WTC11 (cell line): ENCODE measurements at regions not wholly inside any gene's neighbourhood (a gene's known extent, or its start where the extent isn't known, plus 50 kb on each side); places are given as distances from the start of the nearest gene placed in this dataset.

ENCODE experiments used
- ATAC-seq: fragments of 200-7000 bp; cut with Tn5 transposase; 2 replicates; pipeline ENCODE4 v1.10.0; 2021; ENCODE audit warnings: mild to moderate bottlenecking, moderate library complexity
- CTCF ChIA-PET: fragments of 300-600 bp; sonication (Branson Sonifier 250); formaldehyde crosslinking; loops from one replicate; lab custom pipeline; 2021; ENCODE audit warnings: antibody characterized with exemption; lab: Charles Lee
- POLR2A ChIA-PET: fragments of 350-600 bp; sonication (Branson Sonifier 250); formaldehyde crosslinking; loops from one replicate; lab custom pipeline; 2021; ENCODE audit warnings: antibody characterized with exemption; lab: Charles Lee
- DNase-seq: peaks from one replicate; pipeline ENCODE4 v3.0.0; 2021; ENCODE audit warnings: low spot score
- H3K27ac Mint-ChIP-seq: 2 replicates; pipeline ENCODE4 v1.8.0; 2021; ENCODE audit warnings: mixed read lengths
- H3K27me3 Mint-ChIP-seq: 2 replicates; pipeline ENCODE4 v1.8.0; 2021; ENCODE audit warnings: low read depth, mild to moderate bottlenecking, moderate library complexity, mixed read lengths
- H3K36me3 Mint-ChIP-seq: 2 replicates; pipeline ENCODE4 v1.8.0; 2021; ENCODE audit warnings: mixed read lengths
- H3K4me1 Mint-ChIP-seq: 2 replicates; pipeline ENCODE4 v1.8.0; 2022; ENCODE audit warnings: mixed read lengths
- H3K4me3 Mint-ChIP-seq: 2 replicates; pipeline ENCODE4 v1.8.0; 2021; ENCODE audit warnings: mild to moderate bottlenecking, moderate library complexity, mixed read lengths
- H3K9me3 Mint-ChIP-seq: 2 replicates; pipeline ENCODE4 v1.8.0; 2021; ENCODE audit warnings: mixed read lengths
- ATF1 ChIP-seq: sonication (generic); formaldehyde crosslinking; IDR thresholded peaks from 2 replicates; pipeline ENCODE4 v1.8.1; 2023; ENCODE audit warnings: mild to moderate bottlenecking, moderate library complexity, missing genetic modification reagents
- CREM ChIP-seq: sonication (generic); formaldehyde crosslinking; IDR thresholded peaks from 2 replicates; pipeline ENCODE4 v1.8.1; 2022; ENCODE audit warnings: mild to moderate bottlenecking, missing genetic modification reagents, moderate library complexity
- FOXK1 ChIP-seq: sonication (generic); formaldehyde crosslinking; IDR thresholded peaks from 2 replicates; pipeline ENCODE4 v1.8.0; 2022; ENCODE audit warnings: mild to moderate bottlenecking, moderate library complexity, missing genetic modification reagents
- MXD4 ChIP-seq: fragments of 250-450 bp; sonication (Bioruptor Pico); IDR thresholded peaks from 2 replicates; pipeline ENCODE4 v1.8.0; 2021; ENCODE audit warnings: mild to moderate bottlenecking, moderate library complexity, borderline replicate concordance
- PRRX2 ChIP-seq: fragments of 250-450 bp; sonication (Bioruptor Pico); IDR thresholded peaks from 2 replicates; pipeline ENCODE4 v1.8.0; 2021; ENCODE audit warnings: mild to moderate bottlenecking
- SMAD4 ChIP-seq: sonication (generic); formaldehyde crosslinking; IDR thresholded peaks from 2 replicates; pipeline ENCODE4 v1.8.0; 2022; ENCODE audit warnings: mild to moderate bottlenecking, missing genetic modification reagents
- TP53 ChIP-seq: sonication (generic); formaldehyde crosslinking; IDR thresholded peaks from 2 replicates; pipeline ENCODE4 v1.8.1; 2023; ENCODE audit warnings: mild to moderate bottlenecking, missing genetic modification reagents
- ZNF232 ChIP-seq: sonication (generic); formaldehyde crosslinking; IDR thresholded peaks from 2 replicates; pipeline ENCODE4 v1.8.0; 2022; ENCODE audit warnings: mild to moderate bottlenecking, missing genetic modification reagents
- ZNF396 ChIP-seq: fragments of 250-450 bp; sonication (Bioruptor Pico); IDR thresholded peaks from 2 replicates; pipeline ENCODE4 v1.8.0; 2021; ENCODE audit warnings: mild to moderate bottlenecking, moderate library complexity, borderline replicate concordance
- ZNF671 ChIP-seq: fragments of 250-450 bp; sonication (Bioruptor Pico); IDR thresholded peaks from 2 replicates; pipeline ENCODE4 v1.8.0; 2021; ENCODE audit warnings: mild to moderate bottlenecking
- TF ChIP-seq, protein P1 (sequence below): sonication (generic); formaldehyde crosslinking; IDR thresholded peaks from 2 replicates; pipeline ENCODE4 v1.8.0; 2023; ENCODE audit warnings: missing genetic modification reagents, mild to moderate bottlenecking, borderline replicate concordance
- TF ChIP-seq, protein P2 (sequence below): sonication (generic); formaldehyde crosslinking; IDR thresholded peaks from 2 replicates; pipeline ENCODE4 v1.8.0; 2022; ENCODE audit warnings: mild to moderate bottlenecking, missing genetic modification reagents
- TF ChIP-seq, protein P3 (sequence below): fragments of 250-450 bp; sonication (Bioruptor Pico); IDR thresholded peaks from 2 replicates; pipeline ENCODE4 v1.9.0; 2021; ENCODE audit warnings: moderate library complexity, mild to moderate bottlenecking, inconsistent platforms, borderline replicate concordance
- TF ChIP-seq, protein P4 (sequence below): sonication (generic); formaldehyde crosslinking; IDR thresholded peaks from 2 replicates; pipeline ENCODE4 v1.8.0; 2023; ENCODE audit warnings: missing genetic modification reagents
- TF ChIP-seq, protein P5 (sequence below): sonication (generic); formaldehyde crosslinking; IDR thresholded peaks from 2 replicates; pipeline ENCODE4 v1.8.0; 2023; ENCODE audit warnings: mild to moderate bottlenecking, missing genetic modification reagents
- TF ChIP-seq, protein P6 (sequence below): sonication (generic); formaldehyde crosslinking; conservative IDR thresholded peaks from 2 replicates; pipeline ENCODE4 v1.8.1; 2023; ENCODE audit warnings: mild to moderate bottlenecking, low read depth, missing genetic modification reagents, moderate library complexity

DNA sequence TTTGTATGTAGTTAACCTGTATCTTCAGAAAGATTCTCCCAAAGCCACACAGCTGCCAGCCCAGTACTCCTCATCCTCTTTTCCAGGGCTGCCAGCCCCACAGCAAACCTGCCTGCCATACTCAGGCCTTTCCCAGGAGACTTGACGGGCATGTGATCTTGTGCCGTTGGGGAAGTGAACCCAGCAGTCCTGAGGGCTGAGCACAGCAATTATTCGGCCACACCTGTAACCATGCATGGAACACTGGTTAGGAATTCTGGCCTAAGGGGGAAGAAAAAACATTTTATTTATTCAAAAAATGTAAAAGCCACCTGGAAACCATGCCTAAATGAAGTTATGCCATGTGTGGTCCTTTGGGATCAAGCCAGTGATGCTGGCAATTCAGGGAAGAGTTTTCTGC, 145.3 kb downstream of the GRIN2B start:
- DNase-seq, result no peak
- H3K27me3 Mint-ChIP-seq, result no peaks in the 10 kb centered on the region
- ChIA-PET CTCF (no interaction called here), POLR2A (no interaction called here)
- H3K9me3 Mint-ChIP-seq, result no peaks in the 10 kb centered on the region
- no peak overlapping the region for H3K4me3 Mint-ChIP-seq
- no peaks in the 10 kb centered on the region for H3K36me3 Mint-ChIP-seq
- H3K4me1 Mint-ChIP-seq, result peaks cover 6% of the 10 kb centered on the region
- TF ChIP-seq FOXK1 (CRISPR knock-in tag) (no peak), ZNF396 (CRISPR knock-in tag) (no peak), ZNF232 (no peak)
- ATAC-seq, result no peak
- no peak overlapping the region for H3K27ac Mint-ChIP-seq

DNA sequence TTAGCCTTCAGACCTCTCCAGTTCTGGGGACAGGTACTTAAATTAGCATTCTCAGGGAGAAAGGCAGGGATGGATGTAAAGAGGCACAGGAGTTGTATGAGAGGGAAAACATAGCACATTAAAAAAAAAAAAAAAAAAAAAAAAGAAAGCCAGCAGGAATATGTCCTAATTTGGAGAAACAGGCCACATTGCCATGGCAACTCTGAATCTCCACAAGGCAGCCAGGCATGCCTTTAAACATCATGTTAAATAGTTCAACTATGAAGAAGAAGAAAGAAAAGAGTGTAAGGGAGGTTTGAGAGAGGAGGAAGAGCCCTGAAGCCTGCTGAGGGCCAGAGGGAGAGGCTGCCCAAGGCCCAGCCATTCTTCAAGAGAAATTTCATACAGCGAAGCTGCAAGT, 145.8 kb downstream of the GRIN2B start:
- peaks cover 11% of the 10 kb centered on the region for H3K4me1 Mint-ChIP-seq
- H3K9me3 Mint-ChIP-seq, result no peaks in the 10 kb centered on the region
- H3K36me3 Mint-ChIP-seq, result no peaks in the 10 kb centered on the region
- no peak for ATAC-seq
- no peak overlapping the region for H3K4me3 Mint-ChIP-seq
- no peak for DNase-seq
- H3K27ac Mint-ChIP-seq, result no peak overlapping the region
- TF ChIP-seq, protein P1, sequence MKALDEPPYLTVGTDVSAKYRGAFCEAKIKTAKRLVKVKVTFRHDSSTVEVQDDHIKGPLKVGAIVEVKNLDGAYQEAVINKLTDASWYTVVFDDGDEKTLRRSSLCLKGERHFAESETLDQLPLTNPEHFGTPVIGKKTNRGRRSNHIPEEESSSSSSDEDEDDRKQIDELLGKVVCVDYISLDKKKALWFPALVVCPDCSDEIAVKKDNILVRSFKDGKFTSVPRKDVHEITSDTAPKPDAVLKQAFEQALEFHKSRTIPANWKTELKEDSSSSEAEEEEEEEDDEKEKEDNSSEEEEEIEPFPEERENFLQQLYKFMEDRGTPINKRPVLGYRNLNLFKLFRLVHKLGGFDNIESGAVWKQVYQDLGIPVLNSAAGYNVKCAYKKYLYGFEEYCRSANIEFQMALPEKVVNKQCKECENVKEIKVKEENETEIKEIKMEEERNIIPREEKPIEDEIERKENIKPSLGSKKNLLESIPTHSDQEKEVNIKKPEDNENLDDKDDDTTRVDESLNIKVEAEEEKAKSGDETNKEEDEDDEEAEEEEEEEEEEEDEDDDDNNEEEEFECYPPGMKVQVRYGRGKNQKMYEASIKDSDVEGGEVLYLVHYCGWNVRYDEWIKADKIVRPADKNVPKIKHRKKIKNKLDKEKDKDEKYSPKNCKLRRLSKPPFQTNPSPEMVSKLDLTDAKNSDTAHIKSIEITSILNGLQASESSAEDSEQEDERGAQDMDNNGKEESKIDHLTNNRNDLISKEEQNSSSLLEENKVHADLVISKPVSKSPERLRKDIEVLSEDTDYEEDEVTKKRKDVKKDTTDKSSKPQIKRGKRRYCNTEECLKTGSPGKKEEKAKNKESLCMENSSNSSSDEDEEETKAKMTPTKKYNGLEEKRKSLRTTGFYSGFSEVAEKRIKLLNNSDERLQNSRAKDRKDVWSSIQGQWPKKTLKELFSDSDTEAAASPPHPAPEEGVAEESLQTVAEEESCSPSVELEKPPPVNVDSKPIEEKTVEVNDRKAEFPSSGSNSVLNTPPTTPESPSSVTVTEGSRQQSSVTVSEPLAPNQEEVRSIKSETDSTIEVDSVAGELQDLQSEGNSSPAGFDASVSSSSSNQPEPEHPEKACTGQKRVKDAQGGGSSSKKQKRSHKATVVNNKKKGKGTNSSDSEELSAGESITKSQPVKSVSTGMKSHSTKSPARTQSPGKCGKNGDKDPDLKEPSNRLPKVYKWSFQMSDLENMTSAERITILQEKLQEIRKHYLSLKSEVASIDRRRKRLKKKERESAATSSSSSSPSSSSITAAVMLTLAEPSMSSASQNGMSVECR (CRISPR knock-in tag), result no peak
- TF ChIP-seq, protein P2, sequence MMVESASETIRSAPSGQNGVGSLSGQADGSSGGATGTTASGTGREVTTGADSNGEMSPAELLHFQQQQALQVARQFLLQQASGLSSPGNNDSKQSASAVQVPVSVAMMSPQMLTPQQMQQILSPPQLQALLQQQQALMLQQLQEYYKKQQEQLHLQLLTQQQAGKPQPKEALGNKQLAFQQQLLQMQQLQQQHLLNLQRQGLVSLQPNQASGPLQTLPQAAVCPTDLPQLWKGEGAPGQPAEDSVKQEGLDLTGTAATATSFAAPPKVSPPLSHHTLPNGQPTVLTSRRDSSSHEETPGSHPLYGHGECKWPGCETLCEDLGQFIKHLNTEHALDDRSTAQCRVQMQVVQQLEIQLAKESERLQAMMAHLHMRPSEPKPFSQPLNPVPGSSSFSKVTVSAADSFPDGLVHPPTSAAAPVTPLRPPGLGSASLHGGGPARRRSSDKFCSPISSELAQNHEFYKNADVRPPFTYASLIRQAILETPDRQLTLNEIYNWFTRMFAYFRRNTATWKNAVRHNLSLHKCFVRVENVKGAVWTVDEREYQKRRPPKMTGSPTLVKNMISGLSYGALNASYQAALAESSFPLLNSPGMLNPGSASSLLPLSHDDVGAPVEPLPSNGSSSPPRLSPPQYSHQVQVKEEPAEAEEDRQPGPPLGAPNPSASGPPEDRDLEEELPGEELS (CRISPR knock-in tag), result no peak
- TF ChIP-seq PRRX2 (CRISPR knock-in tag) (no peak), CREM (CRISPR knock-in tag) (no peak)
- TF ChIP-seq, protein P3, sequence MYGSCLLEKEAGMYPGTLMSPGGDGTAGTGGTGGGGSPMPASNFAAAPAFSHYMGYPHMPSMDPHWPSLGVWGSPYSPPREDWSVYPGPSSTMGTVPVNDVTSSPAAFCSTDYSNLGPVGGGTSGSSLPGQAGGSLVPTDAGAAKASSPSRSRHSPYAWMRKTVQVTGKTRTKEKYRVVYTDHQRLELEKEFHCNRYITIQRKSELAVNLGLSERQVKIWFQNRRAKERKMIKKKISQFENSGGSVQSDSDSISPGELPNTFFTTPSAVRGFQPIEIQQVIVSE (CRISPR knock-in tag), result no peak
- no peaks in the 10 kb centered on the region for H3K27me3 Mint-ChIP-seq
- POLR2A ChIA-PET, result no interaction called here
- CTCF ChIA-PET, result interaction anchor here (0.7 kb wide), 2 partner anchors 15 to 139 kb away, joined by 4 to 6 read pairs; no protein-coding TSS in a partner anchor

DNA sequence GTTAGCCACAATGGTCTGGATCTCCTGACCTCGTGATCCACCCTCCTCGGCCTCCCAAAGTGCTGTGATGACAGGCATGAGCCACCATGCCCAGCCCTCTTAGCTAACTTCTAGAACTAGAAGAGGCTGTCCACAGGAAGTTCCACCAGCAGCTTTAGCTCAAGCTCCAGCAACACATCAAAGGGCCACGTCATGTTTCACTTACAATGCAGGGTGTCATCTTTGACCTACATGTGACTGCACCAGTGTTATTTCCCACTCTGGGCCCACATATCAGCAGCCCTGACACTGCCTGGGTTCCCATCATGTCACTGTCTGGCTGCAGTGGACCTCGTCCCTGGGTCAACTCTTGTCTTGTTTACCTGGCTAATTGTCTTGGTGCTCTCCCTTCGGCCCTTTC, 147.2 kb downstream of the GRIN2B start:
- H3K4me3 Mint-ChIP-seq, result no peak overlapping the region
- ATAC-seq, result no peak
- POLR2A ChIA-PET, result interaction anchor here (0.7 kb wide), 1 partner anchor 8 kb away, joined by 4 read pairs; no protein-coding TSS in a partner anchor
- CTCF ChIA-PET, result interaction anchor here (0.7 kb wide), 1 partner anchor 95 kb away, joined by 5 read pairs; no protein-coding TSS in a partner anchor
- no peaks in the 10 kb centered on the region for H3K9me3 Mint-ChIP-seq
- no peak for DNase-seq
- H3K4me1 Mint-ChIP-seq, result peaks cover 11% of the 10 kb centered on the region
- H3K27me3 Mint-ChIP-seq, result no peaks in the 10 kb centered on the region; the same call in 1 of the 2 replicates
- H3K27ac Mint-ChIP-seq, result no peak overlapping the region
- H3K36me3 Mint-ChIP-seq, result no peaks in the 10 kb centered on the region
- TF ChIP-seq SMAD4 (CRISPR knock-in tag) (no peak), MXD4 (CRISPR knock-in tag) (no peak), TP53 (CRISPR knock-in tag) (no peak), ATF1 (no peak), ZNF671 (no peak)
- TF ChIP-seq, protein P4, sequence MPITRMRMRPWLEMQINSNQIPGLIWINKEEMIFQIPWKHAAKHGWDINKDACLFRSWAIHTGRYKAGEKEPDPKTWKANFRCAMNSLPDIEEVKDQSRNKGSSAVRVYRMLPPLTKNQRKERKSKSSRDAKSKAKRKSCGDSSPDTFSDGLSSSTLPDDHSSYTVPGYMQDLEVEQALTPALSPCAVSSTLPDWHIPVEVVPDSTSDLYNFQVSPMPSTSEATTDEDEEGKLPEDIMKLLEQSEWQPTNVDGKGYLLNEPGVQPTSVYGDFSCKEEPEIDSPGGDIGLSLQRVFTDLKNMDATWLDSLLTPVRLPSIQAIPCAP (CRISPR knock-in tag), result no peak
- TF ChIP-seq, protein P5, sequence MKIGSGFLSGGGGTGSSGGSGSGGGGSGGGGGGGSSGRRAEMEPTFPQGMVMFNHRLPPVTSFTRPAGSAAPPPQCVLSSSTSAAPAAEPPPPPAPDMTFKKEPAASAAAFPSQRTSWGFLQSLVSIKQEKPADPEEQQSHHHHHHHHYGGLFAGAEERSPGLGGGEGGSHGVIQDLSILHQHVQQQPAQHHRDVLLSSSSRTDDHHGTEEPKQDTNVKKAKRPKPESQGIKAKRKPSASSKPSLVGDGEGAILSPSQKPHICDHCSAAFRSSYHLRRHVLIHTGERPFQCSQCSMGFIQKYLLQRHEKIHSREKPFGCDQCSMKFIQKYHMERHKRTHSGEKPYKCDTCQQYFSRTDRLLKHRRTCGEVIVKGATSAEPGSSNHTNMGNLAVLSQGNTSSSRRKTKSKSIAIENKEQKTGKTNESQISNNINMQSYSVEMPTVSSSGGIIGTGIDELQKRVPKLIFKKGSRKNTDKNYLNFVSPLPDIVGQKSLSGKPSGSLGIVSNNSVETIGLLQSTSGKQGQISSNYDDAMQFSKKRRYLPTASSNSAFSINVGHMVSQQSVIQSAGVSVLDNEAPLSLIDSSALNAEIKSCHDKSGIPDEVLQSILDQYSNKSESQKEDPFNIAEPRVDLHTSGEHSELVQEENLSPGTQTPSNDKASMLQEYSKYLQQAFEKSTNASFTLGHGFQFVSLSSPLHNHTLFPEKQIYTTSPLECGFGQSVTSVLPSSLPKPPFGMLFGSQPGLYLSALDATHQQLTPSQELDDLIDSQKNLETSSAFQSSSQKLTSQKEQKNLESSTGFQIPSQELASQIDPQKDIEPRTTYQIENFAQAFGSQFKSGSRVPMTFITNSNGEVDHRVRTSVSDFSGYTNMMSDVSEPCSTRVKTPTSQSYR (CRISPR knock-in tag), result no peak
- TF ChIP-seq, protein P6, sequence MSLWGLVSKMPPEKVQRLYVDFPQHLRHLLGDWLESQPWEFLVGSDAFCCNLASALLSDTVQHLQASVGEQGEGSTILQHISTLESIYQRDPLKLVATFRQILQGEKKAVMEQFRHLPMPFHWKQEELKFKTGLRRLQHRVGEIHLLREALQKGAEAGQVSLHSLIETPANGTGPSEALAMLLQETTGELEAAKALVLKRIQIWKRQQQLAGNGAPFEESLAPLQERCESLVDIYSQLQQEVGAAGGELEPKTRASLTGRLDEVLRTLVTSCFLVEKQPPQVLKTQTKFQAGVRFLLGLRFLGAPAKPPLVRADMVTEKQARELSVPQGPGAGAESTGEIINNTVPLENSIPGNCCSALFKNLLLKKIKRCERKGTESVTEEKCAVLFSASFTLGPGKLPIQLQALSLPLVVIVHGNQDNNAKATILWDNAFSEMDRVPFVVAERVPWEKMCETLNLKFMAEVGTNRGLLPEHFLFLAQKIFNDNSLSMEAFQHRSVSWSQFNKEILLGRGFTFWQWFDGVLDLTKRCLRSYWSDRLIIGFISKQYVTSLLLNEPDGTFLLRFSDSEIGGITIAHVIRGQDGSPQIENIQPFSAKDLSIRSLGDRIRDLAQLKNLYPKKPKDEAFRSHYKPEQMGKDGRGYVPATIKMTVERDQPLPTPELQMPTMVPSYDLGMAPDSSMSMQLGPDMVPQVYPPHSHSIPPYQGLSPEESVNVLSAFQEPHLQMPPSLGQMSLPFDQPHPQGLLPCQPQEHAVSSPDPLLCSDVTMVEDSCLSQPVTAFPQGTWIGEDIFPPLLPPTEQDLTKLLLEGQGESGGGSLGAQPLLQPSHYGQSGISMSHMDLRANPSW (CRISPR knock-in tag), result no peak
